ENCODE measurements at regions not wholly inside any gene's neighbourhood (a gene's known extent, or its start where the extent isn't known, plus 50 kb on each side); places are given as distances from the start of the nearest gene placed in this dataset.

GRCh38 chr3:31145062-31145461 lies 250.6 kb upstream of the GADL1 start:
- DNase-seq = no peak
- H3K4me3 ChIP-seq = no peak overlapping the region
- H3K36me3 ChIP-seq = no peaks in the 10 kb centered on the region
- intact Hi-C loops (cut with DNase I) = no loop called here
- H3K27ac ChIP-seq = no peak overlapping the region
- H3K27me3 ChIP-seq = no peaks in the 10 kb centered on the region
- peaks cover 0 to 9% (median 0%) of the 10 kb centered on the region in 3 donors for H3K4me1 ChIP-seq
- H3K9me3 ChIP-seq = peaks cover 0 to 8% (median 6%) of the 10 kb centered on the region in 3 donors
- 38 to 50% methylated on average over 1 of the region's 1 CpG for WGBS, 2 donors
- TF ChIP-seq CTCF (IDR thresholded peaks at IDR 0.05) (no peak), POLR2A (IDR thresholded peaks at IDR 0.05) (no peak)

- Histone ChIP-seq H3K36me3 (no peaks in the 10 kb centered on the region), H3K4me1 (no peaks in the 10 kb centered on the region), H3K27me3 (no peaks in the 10 kb centered on the region), H3K9me3 (peaks cover 0 to 8% (median 6%) of the 10 kb centered on the region in 3 donors), H3K4me3 (no peak overlapping the region), H3K27ac (no peak overlapping the region)
- intact Hi-C loops (cut with DNase I) = no loop called here
- TF ChIP-seq POLR2A (IDR thresholded peaks at IDR 0.05) = no peak
- no peak for TF ChIP-seq CTCF (IDR thresholded peaks at IDR 0.05)
- WGBS, 2 donors = 92 to 96% methylated on average over 2 of the region's 2 CpGs
- no peak for DNase-seq
These were observed 253.1 kb upstream of the GADL1 start for GRCh38 chr3:31147550-31147949.

- Histone ChIP-seq H3K9me3 (no peaks in the 10 kb centered on the region), H3K4me3 (no peak overlapping the region), H3K27me3 (no peaks in the 10 kb centered on the region), H3K27ac (no peak overlapping the region), H3K4me1 (no peaks in the 10 kb centered on the region), H3K36me3 (no peaks in the 10 kb centered on the region)
- no peak for TF ChIP-seq POLR2A (IDR thresholded peaks at IDR 0.05)
- no peak for TF ChIP-seq CTCF (IDR thresholded peaks at IDR 0.05)
- intact Hi-C loops (cut with DNase I) = no loop called here
- 80 to 87% methylated on average over 8 of the region's 8 CpGs for WGBS, 2 donors
- DNase-seq = no peak
These were observed 262.7 kb upstream of the GADL1 start for GRCh38 chr3:31157047-31157694.

- no peak for DNase-seq
- Histone ChIP-seq H3K27me3 (no peaks in the 10 kb centered on the region), H3K36me3 (no peaks in the 10 kb centered on the region), H3K4me3 (no peak overlapping the region), H3K27ac (no peak overlapping the region), H3K9me3 (no peaks in the 10 kb centered on the region), H3K4me1 (no peaks in the 10 kb centered on the region)
- intact Hi-C loops (cut with DNase I) = no loop called here
- 49 to 53% methylated on average over 3 of the region's 3 CpGs for WGBS, 2 donors
- TF ChIP-seq POLR2A (IDR thresholded peaks at IDR 0.05) = no peak
- TF ChIP-seq CTCF (IDR thresholded peaks at IDR 0.05) = no peak
These were observed 263.6 kb upstream of the GADL1 start for GRCh38 chr3:31157893-31158620.

- WGBS, 2 donors = 93 to 94% methylated on average over 4 of the region's 4 CpGs
- TF ChIP-seq POLR2A (IDR thresholded peaks at IDR 0.05) = no peak
- TF ChIP-seq CTCF (IDR thresholded peaks at IDR 0.05) = no peak
- peaks cover 0 to 1% (median 0%) of the 10 kb centered on the region in 3 donors for H3K4me1 ChIP-seq
These were observed 265.0 kb upstream of the GADL1 start for GRCh38 chr3:31159331-31160039.

More at GRCh38 chr3:31159331-31160039, 265.0 kb upstream of the GADL1 start:
- intact Hi-C loops (cut with DNase I) = no loop called here
- no peaks in the 10 kb centered on the region for H3K36me3 ChIP-seq
- no peak overlapping the region for H3K4me3 ChIP-seq
- no peaks in the 10 kb centered on the region for H3K27me3 ChIP-seq
- no peak overlapping the region for H3K27ac ChIP-seq
- H3K9me3 ChIP-seq = no peaks in the 10 kb centered on the region
- DNase-seq = no peak

Data from esophagus squamous epithelium (tissue), 5 donors.